ENCODE measurements at regions not wholly inside any gene's neighbourhood (a gene's known extent, or its start where the extent isn't known, plus 50 kb on each side); places are given as distances from the start of the nearest gene placed in this dataset.

- TF ChIP-seq CTCF (conservative IDR thresholded peaks at IDR 0.05 in 1 of 2, IDR thresholded peaks at IDR 0.05 in 1 of 2; ENCODE audit: extremely low read depth in 1 of 2, insufficient read depth in 1 of 2, low read depth in 1 of 2, low read length in 2 of 2) (no peak), EZH2 (IDR thresholded peaks at IDR 0.05; ENCODE audit: borderline replicate concordance, low read length) (no peak)
Observed at GRCh38 chr19:30303131-30303654, 69.0 kb upstream of the ZNF536 start.
